Caco-2 (cell line): ENCODE measurements at regions not wholly inside any gene's neighbourhood (a gene's known extent, or its start where the extent isn't known, plus 50 kb on each side); places are given as distances from the start of the nearest gene placed in this dataset.

Experiments
- BruUV-seq: library from RNA; stranded (reverse); fragments of 400-500 nt; replicated peaks from 2 replicates; lab custom pipeline; 2021; lab: Mats Ljungman, UMichigan
- CTCF ChIA-PET: fragments of 300-600 bp; sonication (Branson Sonifier 250); formaldehyde crosslinking; loops from one replicate; lab custom pipeline; 2022; ENCODE audit warnings: antibody characterized with exemption; lab: Charles Lee
- POLR2A ChIA-PET: fragments of 300-600 bp; sonication (Branson Sonifier 250); formaldehyde crosslinking; loops from one replicate; lab custom pipeline; 2022; ENCODE audit warnings: antibody characterized with exemption; lab: Charles Lee
- DNase-seq, 2 experiments: peaks; one replicate each; pipeline versions ENCODE4 v3.0.0 to v3.0.0-alpha.2; 2020 to 2022
- H3K27me3 ChIP-seq: replicated peaks from 2 replicates; pipeline ENCODE4 v1.6.0; 2011; ENCODE audit warnings: low read length; ENCODE audit not compliant: control insufficient read depth, insufficient read depth
- H3K36me3 ChIP-seq: 2 replicates; pipeline ENCODE4 v1.5.1; 2011; ENCODE audit warnings: low read length; ENCODE audit not compliant: control insufficient read depth, insufficient read depth
- H3K4me1 ChIP-seq: fragments of 250-450 bp; sonication (Bioruptor Pico); 2 replicates; pipeline ENCODE4 v1.5.1; 2020; ENCODE audit warnings: mild to moderate bottlenecking
- H3K4me3 ChIP-seq: 2 replicates; pipeline ENCODE4 v1.5.1; 2011; ENCODE audit warnings: low read depth, mild to moderate bottlenecking, control low read depth, low read length
- H3K9me3 ChIP-seq: fragments of 250-450 bp; sonication (Bioruptor Pico); 2 replicates; pipeline ENCODE4 v1.5.1; 2020; ENCODE audit warnings: mild to moderate bottlenecking, moderate library complexity
- H3K27ac Mint-ChIP-seq: one replicate; pipeline ENCODE4 v1.8.0; 2022; ENCODE audit warnings: mixed read lengths; ENCODE audit not compliant: unreplicated experiment
- H3K27me3 Mint-ChIP-seq: one replicate; pipeline ENCODE4 v1.8.0; 2022; ENCODE audit warnings: mixed read lengths; ENCODE audit not compliant: insufficient read depth, unreplicated experiment
- H3K36me3 Mint-ChIP-seq: one replicate; pipeline ENCODE4 v1.8.0; 2022; ENCODE audit warnings: mild to moderate bottlenecking, mixed read lengths; ENCODE audit not compliant: insufficient read depth, unreplicated experiment
- H3K4me1 Mint-ChIP-seq: one replicate; pipeline ENCODE4 v1.8.0; 2022; ENCODE audit warnings: low read depth, mixed read lengths; ENCODE audit not compliant: unreplicated experiment
- H3K4me3 Mint-ChIP-seq: one replicate; pipeline ENCODE4 v1.8.0; 2022; ENCODE audit warnings: mild to moderate bottlenecking, moderate library complexity, mixed read lengths; ENCODE audit not compliant: unreplicated experiment
- H3K9me3 Mint-ChIP-seq: one replicate; pipeline ENCODE4 v1.8.0; 2022; ENCODE audit warnings: mixed read lengths; ENCODE audit not compliant: unreplicated experiment
- CTCF ChIP-seq, 2 experiments: fragments of 200-600 bp in 1 of 2; IDR thresholded peaks; 1 replicate in 1 of 2; 2 replicates in 1 of 2; pipeline versions ENCODE4 v1.5.1 to v1.8.0; 2011 to 2022; ENCODE audit warnings: antibody characterized with exemption in 1 of 2, control low read depth in 1 of 2, inconsistent platforms in 1 of 2, low read depth in 1 of 2, low read length in 1 of 2, mild to moderate bottlenecking in 1 of 2, moderate library complexity in 1 of 2; ENCODE audit not compliant: insufficient read depth in 1 of 2, severe bottlenecking in 1 of 2, unreplicated experiment in 1 of 2
- intact Hi-C: fragments of 100-400 bp; cut with micrococcal nuclease; formaldehyde crosslinking; loops from one replicate; pipeline ENCODE4 v1.10.0; 2022; ENCODE audit not compliant: unreplicated experiment

GRCh38 chr10:78318305-78318704, 284.6 kb downstream of the RPS24 start:
- no peaks in the 10 kb centered on the region for H3K36me3 Mint-ChIP-seq
- H3K27ac Mint-ChIP-seq = no peak overlapping the region
- no peaks in the 10 kb centered on the region for H3K9me3 Mint-ChIP-seq
- peaks cover 3% of the 10 kb centered on the region for H3K27me3 Mint-ChIP-seq
- H3K36me3 ChIP-seq = no peaks in the 10 kb centered on the region
- no peak for DNase-seq
- no peaks in the 10 kb centered on the region for H3K4me1 Mint-ChIP-seq
- H3K27me3 ChIP-seq = no peaks in the 10 kb centered on the region
- intact Hi-C loops = no loop called here
- CTCF ChIA-PET = interaction anchor here (1.3 kb wide), 1 partner anchor 58 kb away, joined by 3 read pairs; no protein-coding TSS in a partner anchor
- no TSS peak for BruUV-seq
- no peak overlapping the region for H3K4me3 ChIP-seq
- no peaks in the 10 kb centered on the region for H3K9me3 ChIP-seq
- no peak overlapping the region for H3K4me3 Mint-ChIP-seq
- no peaks in the 10 kb centered on the region for H3K4me1 ChIP-seq
- no peak for TF ChIP-seq CTCF (IDR thresholded peaks at IDR 0.05; ENCODE audit: insufficient read depth in 1 of 2, low read depth in 1 of 2, low read length in 1 of 2, severe bottlenecking in 1 of 2, unreplicated experiment in 1 of 2)
- POLR2A ChIA-PET = no interaction called here

- Mint-ChIP-seq H3K27ac (no peak overlapping the region), H3K36me3 (no peaks in the 10 kb centered on the region), H3K9me3 (no peaks in the 10 kb centered on the region), H3K4me3 (no peak overlapping the region), H3K27me3 (peaks cover 3% of the 10 kb centered on the region), H3K4me1 (no peaks in the 10 kb centered on the region)
- no peak for TF ChIP-seq CTCF (IDR thresholded peaks at IDR 0.05; ENCODE audit: insufficient read depth in 1 of 2, low read depth in 1 of 2, low read length in 1 of 2, severe bottlenecking in 1 of 2, unreplicated experiment in 1 of 2)
- ChIA-PET CTCF (no interaction called here), POLR2A (no interaction called here)
- Histone ChIP-seq H3K36me3 (no peaks in the 10 kb centered on the region), H3K4me3 (no peak overlapping the region), H3K4me1 (no peaks in the 10 kb centered on the region), H3K9me3 (no peaks in the 10 kb centered on the region), H3K27me3 (no peaks in the 10 kb centered on the region)
- intact Hi-C loops = no loop called here
- no TSS peak for BruUV-seq
- DNase-seq = no peak
Measured at GRCh38 chr10:78319371-78319770, 285.7 kb downstream of the RPS24 start.

GRCh38 chr10:78319841-78320240, 286.2 kb downstream of the RPS24 start:
- no peaks in the 10 kb centered on the region for H3K4me1 ChIP-seq
- no peaks in the 10 kb centered on the region for H3K27me3 ChIP-seq
- Mint-ChIP-seq H3K36me3 (no peaks in the 10 kb centered on the region), H3K27ac (no peak overlapping the region), H3K27me3 (peaks cover 3% of the 10 kb centered on the region), H3K4me3 (no peak overlapping the region), H3K4me1 (no peaks in the 10 kb centered on the region), H3K9me3 (no peaks in the 10 kb centered on the region)
- BruUV-seq = no TSS peak
- no peaks in the 10 kb centered on the region for H3K36me3 ChIP-seq
- H3K4me3 ChIP-seq = no peak overlapping the region
- ChIA-PET POLR2A (no interaction called here), CTCF (no interaction called here)
- no peak for DNase-seq
- TF ChIP-seq CTCF (IDR thresholded peaks at IDR 0.05; ENCODE audit: insufficient read depth in 1 of 2, low read depth in 1 of 2, low read length in 1 of 2, severe bottlenecking in 1 of 2, unreplicated experiment in 1 of 2) = no peak
- intact Hi-C loops = no loop called here
- no peaks in the 10 kb centered on the region for H3K9me3 ChIP-seq
